HG03575 (cell line): ENCODE measurements at regions not wholly inside any gene's neighbourhood (a gene's known extent, or its start where the extent isn't known, plus 50 kb on each side); places are given as distances from the start of the nearest gene placed in this dataset.

ENCODE experiments used
- ATAC-seq: cut with Tn5 transposase; IDR thresholded peaks from one replicate; pipeline ENCODE4 v1.9.1; 2021; ENCODE audit not compliant: unreplicated experiment, insufficient number of reproducible peaks, low FRiP score; ENCODE audit errors: extremely low read depth

DNA sequence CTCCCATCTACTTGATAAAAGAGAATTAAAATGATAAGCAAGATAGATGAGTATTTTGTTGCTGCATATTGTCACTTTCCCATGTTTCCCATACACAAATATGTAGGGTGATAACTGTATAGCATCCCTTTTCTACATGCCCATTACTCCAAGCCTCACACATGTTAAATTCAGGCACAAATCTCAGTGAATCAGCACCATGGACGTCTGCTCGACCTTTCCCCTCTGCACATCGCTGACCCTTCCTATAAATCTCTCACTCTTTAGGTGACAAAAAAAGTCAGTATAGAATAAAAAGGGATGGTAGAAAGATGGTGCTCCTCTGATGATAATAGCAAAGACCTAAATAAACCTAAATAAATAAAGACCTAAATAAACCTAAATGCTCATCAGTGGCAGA is 1097.7 kb upstream of the C9orf72 start:
- ATAC-seq = no peak

DNA sequence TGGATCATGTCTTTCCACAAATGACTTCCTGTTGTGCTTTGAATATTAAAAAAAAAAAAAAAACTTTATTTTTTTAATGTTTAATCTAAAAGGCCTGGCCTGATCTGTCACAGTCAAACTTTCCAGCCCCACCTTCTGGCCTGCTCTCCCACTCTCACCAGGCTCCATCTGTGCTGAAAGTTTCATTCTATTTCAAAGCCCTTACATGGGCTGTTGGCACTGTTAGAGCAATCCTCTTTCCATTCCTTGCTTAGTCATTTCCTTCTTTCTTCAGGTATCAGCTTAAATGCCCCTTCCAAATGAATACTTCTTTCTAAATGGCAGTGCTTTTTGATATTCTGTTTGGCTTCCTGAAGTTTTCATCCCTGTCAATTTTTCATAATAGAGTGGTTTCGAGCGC is 1104.8 kb upstream of the C9orf72 start:
- no peak for ATAC-seq

DNA sequence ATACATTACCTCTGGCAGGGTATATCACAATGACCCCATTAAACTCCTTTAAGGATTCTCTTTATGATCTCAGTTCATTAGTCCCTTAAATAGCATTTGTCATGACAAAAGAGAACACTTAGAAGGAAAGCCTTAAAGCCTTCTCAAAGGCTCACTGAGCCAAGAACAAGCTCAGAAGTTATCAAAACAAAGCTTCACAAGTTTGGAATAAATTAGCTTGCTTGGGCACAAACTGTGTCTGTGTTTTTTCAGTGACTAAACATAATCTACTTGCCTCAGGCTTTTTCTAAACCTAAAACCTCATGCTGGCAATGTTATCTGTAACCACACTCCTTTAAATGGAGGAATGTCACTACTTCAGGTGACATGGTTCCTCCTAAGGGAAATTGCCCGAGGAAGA is 1114.9 kb upstream of the C9orf72 start:
- ATAC-seq = no peak

DNA sequence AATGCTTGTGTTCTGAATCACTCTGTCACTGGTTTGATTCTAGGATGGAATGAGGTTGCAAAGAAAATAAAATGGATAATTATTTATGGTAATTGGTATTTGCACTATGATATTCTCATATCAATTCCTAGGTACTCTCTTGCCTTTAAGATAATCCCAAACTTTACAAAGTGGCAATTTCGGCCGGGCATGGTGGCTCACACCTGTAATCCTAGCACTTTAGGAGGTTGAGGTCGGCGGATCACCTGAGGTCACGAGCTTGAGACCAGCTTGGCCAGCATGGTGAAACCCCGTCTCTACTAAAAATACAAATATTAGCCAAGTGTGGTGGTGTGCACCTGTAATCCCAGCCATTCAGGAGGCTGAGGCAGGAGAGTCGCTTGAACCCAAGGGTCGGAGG is 1118.7 kb upstream of the C9orf72 start:
- no peak for ATAC-seq

DNA sequence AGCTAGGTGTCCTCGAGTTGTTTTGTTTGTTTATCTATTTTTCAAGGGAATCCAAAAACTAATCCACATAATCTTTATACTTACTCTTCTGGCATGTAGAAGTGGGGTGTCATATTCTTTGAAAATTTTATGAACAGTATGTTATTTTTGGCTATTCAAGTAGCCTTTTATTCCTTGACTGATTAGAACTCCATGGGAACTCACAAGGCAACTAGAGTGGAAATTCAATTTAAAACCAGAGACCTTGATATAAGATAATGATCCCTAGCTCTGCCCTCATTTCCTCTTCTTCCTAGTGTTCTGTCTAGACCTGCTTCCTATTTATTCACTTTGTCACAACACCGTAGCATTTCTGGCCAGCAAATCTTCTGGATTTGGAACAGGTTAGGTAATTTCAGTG is 1123.7 kb upstream of the C9orf72 start:
- ATAC-seq = no peak

DNA sequence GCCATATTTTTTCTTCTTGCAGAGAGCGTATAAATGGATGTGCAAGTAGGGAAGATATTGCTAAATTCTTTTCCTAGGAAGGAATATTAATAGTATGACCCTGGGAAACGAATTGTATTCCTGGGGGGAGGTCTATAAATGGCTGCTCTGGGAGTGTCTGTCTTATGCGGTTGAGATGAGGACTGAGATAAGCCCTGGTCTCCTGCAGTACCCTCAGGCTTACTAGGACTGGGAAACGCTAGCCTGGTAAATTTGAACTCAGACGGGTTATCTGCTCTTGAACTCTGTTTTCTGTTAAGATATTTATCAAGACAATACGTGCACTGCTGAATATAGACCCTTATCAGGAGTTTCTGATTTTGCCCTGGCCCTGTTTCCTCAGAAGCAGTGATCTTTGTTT is 1126.4 kb upstream of the C9orf72 start:
- no peak for ATAC-seq

DNA sequence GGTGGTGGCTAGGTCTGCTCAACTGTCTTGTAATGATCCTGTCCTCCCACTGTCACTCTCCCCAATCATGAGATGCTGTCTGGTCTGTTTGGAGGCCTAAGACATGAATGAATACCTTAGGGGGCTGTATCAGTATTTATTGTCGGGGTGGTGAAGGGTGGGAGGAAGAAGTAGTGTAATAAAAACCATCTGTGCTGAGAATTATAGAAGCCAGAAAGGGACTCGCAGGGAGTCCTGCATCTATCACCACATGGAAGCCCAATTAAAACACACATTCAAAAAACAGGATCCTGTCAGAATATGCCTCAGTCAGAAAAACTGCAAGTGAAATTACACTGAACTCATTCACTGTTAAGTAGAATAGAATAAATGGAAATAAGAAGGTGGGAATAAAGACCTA is 1134.3 kb upstream of the C9orf72 start:
- ATAC-seq = no peak

DNA sequence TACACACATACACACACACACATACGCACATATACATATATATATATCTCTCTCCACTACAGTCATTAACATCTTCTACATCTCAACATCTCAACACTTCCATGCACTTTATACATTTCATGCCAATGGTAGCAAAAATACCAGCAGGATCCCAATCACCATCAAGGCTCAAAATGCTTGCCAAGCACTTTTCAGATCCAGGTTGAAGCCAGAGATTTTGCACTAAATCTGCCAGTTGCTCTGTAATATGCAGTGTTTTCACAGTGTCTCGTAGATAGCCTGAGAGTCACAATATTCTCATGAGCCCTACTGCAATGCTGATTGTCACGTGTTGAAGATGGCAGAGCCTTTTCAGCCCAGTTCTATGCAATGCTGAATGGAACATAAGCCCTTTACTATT is 1140.9 kb upstream of the C9orf72 start:
- no peak for ATAC-seq

DNA sequence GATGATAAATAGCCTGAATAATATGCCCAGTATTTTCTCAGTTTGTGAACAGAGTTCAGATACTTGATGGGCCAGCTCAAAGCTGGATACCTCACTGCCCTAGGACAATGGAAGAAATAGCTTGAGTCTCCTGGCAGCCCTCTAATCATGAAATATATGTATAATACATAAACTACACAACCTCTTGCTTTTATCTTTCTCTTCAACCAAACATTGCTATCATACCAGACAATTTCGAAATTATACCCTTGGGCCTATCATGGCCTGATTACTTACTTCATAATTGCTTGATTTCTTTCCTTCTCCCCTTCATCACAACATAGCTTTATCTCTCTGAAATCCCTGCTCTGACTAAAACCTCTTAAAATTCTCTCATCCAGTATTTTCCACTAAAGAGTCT is 1144.9 kb upstream of the C9orf72 start:
- ATAC-seq = no peak

DNA sequence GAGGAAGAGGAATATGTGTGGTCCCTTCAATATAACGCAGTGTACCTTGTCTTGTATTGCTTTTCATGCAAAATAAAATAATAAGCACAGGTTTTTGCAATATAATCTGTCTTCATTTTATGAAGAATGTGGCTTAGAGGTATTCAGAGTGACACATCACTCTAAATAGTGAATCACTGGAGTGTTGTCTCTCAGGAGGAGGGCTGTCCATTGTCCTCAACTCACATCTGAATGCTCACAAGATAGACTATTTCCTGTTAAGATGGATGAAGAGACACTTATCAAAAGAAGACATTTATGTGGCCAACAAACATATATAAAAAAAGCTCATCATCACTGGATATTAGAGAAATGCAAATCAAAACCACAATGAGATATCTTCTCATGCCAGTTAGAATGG is 1147.5 kb upstream of the C9orf72 start:
- ATAC-seq = no peak

DNA sequence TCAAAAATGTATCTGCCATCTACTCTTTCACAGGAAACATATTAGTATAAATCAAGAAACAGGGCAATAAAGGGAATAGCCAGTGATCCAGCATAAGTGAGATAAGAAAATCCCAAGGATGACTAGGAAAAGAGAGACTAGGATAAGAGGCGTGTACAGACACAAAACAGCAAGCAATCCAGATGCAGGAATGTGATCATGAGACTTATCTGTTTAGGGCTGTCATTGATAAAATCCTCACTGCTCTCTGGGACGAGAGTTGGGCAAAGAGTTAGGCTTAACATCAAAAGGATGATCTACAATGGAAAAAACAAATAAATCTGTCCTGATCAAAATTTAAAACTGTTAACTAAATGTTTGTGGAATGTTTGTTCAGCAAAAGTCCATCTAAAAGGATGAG is 1156.8 kb upstream of the C9orf72 start:
- no peak for ATAC-seq

DNA sequence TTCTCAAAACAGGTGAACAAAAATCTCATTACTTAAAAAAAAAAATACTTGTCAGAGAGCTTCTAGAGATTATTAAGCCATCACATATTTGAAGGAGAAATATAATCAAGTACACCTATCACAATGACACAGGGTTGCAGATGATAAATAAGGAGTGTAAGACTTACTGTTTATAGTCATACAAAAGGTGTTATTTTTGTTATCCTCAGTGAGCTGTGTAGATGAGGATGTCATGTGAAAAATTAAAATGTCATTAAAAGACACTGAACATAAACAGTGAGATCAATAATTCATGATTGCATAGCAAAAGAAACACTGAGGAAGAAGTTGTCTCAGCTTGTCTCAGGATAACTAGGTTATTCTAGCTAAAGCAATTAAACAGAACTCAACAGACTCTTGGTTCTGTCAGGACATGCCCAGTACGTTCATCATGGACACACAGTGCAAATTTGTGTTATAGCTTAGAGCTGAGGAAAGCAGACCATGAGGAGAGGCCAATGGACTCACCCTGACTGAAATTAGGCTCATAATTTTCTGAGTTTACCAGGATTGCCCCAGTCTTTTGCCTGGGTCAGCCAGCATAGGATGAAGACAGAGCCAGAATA is 1162.6 kb upstream of the C9orf72 start:
- no peak for ATAC-seq

DNA sequence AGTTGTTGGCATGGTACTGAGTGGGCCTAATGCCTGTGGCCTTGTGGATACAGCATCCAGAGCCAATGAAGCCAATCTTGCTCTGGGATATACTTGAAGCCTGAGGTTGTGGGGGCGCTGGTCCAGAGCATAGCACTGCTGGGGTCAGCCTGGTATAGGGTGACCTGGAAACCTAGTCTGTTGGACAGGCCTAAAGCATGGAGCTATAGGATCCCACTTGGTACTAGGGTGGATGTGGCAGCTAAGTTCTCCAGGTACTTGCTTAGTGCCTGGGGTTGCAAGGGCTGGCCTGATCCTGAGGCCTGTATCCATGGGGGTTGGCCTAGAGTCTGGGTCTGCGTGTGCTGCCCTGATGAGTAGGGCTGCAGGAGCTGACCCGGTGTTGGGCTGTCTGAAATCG is 1168.2 kb upstream of the C9orf72 start:
- no peak for ATAC-seq

DNA sequence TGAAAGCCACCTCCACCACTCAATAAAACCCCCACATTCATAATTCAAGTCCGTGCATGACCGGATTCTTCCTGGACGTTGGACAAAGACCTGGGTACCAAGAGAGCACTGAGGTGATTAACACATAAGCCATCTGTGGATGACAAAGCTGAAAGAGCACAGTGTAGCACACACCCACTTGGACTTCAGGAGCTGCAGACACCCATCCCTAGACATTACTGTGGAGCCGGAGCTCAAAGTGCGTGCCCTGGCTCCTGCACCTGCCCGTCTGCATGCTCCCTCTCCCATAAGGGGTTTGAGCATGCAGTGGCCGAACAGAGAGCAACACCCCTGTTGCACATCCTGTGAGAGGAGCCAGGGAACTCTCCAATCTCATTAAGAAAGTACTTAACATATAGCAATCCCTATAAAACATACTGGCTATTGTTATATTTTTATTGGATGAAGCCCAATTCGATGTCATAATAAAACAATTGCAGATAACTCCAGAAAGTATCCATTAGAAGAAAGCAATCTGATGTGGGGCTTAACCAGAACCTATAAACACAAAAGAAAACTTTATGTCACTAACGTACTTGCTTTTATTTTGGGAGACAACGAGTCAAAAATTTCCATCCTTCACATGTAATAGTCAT is 1174.2 kb upstream of the C9orf72 start:
- ATAC-seq = no peak

DNA sequence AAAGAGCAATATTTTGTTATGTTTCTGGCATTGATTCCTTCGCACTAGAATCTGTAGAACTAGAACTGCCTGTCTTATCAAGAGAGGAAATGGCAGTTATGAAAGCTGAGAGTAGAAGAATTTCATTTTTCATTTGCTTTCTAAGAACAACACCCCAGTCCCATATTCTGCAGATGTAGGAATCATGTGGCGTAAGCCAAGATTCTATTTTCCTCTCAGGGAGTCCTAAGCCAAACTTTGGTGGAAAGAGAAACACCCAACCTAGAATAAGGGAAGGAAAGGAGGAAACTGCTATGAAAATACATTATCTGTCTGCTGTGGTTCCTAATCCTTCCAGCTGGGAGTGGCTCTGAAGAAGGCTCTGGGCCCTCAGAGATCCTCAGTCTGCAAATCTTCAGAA is 1176.9 kb upstream of the C9orf72 start:
- ATAC-seq = no peak

DNA sequence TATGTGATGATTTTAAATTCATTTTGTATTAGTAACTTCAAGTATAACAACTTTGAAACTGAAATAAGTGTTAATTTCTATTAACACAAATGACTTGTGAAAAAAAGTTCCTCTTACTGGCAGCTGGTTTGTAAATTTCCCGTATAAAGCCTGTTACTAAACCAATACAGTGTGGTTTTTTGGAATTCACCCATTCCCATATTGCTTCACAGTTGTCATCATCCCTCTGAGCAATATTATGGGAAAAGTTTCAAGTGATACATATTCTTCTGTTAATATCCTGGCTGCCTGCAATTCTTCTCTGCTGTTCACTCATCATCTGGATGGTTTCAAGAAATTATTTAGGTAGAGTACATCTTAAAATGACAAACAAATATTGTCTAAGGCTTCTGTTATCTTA is 1185.1 kb upstream of the C9orf72 start:
- ATAC-seq = no peak

DNA sequence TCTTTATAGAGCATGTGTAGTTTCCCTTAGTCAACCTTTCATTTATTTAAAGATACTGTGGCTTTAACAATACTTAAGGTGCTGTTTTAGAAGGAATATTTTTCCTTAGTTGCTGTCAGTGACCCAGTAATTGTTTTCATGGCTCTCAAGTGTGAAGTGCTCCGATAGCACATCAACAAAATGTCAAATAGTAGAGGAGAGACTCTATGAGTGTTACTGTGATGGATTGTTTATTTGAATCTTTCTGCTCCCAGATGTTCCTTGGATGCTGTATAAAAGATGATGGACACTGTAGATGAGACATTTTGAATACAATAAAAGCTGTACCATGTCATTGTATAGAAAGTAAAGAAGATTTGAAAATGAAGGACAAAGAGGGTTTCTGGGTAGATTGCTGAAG is 1185.7 kb upstream of the C9orf72 start:
- ATAC-seq = no peak

DNA sequence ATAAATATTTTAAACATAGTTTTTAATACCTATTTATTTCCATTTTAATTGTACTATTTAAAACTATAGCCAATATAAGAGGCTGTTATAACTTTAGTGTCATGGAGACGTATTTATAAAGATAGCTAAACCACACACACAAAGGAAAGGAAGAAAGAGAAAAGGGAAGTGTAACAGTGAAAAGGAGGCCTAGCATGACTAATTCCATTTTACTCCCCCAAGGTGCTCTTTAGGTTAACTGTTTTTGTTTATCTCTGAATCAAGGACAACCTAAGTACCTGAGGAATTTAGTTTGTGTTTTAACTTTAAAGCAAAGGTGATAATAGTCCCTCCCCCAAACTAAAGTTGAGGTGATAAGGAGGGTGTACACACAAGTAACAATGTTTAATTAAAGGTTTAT is 1188.9 kb upstream of the C9orf72 start:
- ATAC-seq = no peak

DNA sequence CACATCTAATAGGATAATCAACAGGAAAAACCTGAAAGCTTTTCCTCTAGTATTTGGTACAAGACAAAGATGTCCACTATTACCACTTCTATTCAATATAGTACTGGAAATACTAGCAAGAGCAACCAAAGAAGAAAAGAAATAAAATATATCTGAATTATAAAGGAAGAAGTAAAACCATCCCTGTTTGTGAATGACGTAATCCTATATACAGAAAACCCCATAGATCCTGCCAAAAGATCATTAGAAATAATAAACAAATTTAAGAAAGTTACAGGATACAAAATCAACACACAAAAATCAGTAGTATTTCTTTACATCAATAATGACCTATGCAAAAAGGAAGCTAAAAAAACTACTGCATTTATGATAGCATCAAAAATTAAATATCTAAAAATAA is 1191.3 kb upstream of the C9orf72 start:
- ATAC-seq = no peak

DNA sequence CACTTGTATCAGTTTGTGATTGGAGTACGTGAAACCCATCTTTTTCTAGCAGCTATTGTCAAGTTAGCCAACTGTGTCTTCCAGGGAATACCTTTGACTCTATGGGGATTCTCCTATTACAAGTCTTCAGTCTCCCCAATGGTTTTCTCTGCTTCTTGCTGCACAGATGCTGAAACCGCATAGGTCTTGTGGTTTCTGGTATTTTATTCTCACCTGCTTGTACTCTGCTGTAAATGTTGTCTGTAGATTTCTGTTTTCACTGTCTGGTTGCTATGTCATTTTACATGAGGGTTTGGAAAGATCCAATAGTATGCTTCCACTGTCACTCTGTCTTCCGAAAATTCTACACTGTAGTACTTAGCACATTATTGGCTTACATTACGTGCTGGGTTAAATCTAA is 1196.9 kb upstream of the C9orf72 start:
- no peak for ATAC-seq

DNA sequence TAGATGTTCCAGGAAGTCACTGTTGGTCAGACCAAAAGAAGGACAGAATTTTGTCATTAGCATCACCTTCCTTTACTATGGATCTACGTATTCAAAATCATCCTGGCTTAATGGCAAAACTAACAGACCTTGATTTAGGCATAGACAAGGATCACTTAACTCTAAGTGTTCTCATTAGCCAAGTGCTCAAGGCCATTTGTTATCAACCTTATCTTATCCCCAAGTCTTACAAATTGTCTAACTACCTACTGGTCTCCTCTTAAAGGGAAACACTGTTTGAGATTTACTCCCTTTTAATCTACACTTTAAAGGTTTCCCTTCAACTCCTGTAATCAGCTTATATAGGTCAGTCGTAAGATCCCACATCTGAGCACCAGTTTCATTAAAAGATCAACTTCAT is 1197.5 kb upstream of the C9orf72 start:
- no peak for ATAC-seq
